HUES6 (cell line): ENCODE measurements at regions not wholly inside any gene's neighbourhood (a gene's known extent, or its start where the extent isn't known, plus 50 kb on each side); places are given as distances from the start of the nearest gene placed in this dataset.

ENCODE experiments used
- H3K27ac ChIP-seq: 2 replicates; pipeline ENCODE4 v1.7.0; 2013; ENCODE audit warnings: low read depth, mild to moderate bottlenecking, low read length, inconsistent platforms
- H3K27me3 ChIP-seq: 2 replicates; pipeline ENCODE4 v1.6.1; 2013; ENCODE audit warnings: low read length; ENCODE audit not compliant: control insufficient read depth, insufficient read depth
- H3K36me3 ChIP-seq: 2 replicates; pipeline ENCODE4 v1.6.1; 2013; ENCODE audit warnings: low read length; ENCODE audit not compliant: control insufficient read depth, insufficient read depth
- H3K4me1 ChIP-seq: 2 replicates; pipeline ENCODE4 v1.6.1; 2013; ENCODE audit warnings: low read length; ENCODE audit not compliant: control insufficient read depth, insufficient read depth
- H3K4me3 ChIP-seq: 2 replicates; pipeline ENCODE4 v1.5.1; 2013; ENCODE audit warnings: low read depth, low read length
- H3K9ac ChIP-seq: one replicate; pipeline ENCODE4 v1.6.1; 2013; ENCODE audit warnings: mild to moderate bottlenecking, low read length
- H3K9me3 ChIP-seq: 2 replicates; pipeline ENCODE4 v1.6.1; 2013; ENCODE audit warnings: low read depth, low read length; ENCODE audit not compliant: control insufficient read depth, insufficient read depth

GRCh38 chr16:60077861-60078260 is 1343.7 kb upstream of the GOT2 start:
- Histone ChIP-seq H3K36me3 (peaks cover 3% of the 10 kb centered on the region; the same call in 1 of the 2 replicates), H3K9me3 (no peaks in the 10 kb centered on the region; the same call in 1 of the 2 replicates), H3K4me3 (peak overlapping the region; percentile 40), H3K27ac (peak overlapping the region; percentile 96), H3K4me1 (peaks cover 12% of the 10 kb centered on the region), H3K27me3 (no peaks in the 10 kb centered on the region), H3K9ac (peak overlapping the region; percentile 81)

GRCh38 chr16:60074378-60074777 is 1340.3 kb upstream of the GOT2 start:
- Histone ChIP-seq H3K27ac (no peak overlapping the region), H3K9ac (no peak overlapping the region), H3K27me3 (no peaks in the 10 kb centered on the region), H3K4me1 (peaks cover 12% of the 10 kb centered on the region), H3K9me3 (no peaks in the 10 kb centered on the region; the same call in 1 of the 2 replicates), H3K4me3 (no peak overlapping the region), H3K36me3 (peaks cover 3% of the 10 kb centered on the region; the same call in 1 of the 2 replicates)

DNA sequence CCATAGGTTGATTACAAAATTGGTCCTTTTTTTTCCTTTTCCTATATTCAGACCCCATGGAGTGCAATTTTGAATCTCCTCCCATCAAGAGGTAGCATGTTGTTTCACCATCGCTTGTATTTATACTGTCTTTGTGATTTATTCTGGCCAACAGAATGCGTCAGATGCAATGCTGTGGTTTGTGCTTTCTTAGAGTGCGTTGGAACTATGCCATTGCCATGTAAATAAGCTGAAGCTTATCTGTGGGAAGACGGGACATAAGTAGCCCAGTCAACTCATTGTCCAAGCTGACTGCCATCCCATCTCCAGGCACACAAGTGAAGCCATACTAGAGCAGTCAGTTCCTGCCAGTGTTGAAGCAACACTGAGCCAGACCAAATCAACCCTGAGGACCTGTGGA is 1339.3 kb upstream of the GOT2 start:
- H3K36me3 ChIP-seq = peaks cover 3% of the 10 kb centered on the region; the same call in 1 of the 2 replicates
- H3K9me3 ChIP-seq = no peaks in the 10 kb centered on the region; the same call in 1 of the 2 replicates
- peaks cover 11% of the 10 kb centered on the region for H3K4me1 ChIP-seq
- no peak overlapping the region for H3K9ac ChIP-seq
- no peak overlapping the region for H3K4me3 ChIP-seq
- H3K27ac ChIP-seq = no peak overlapping the region
- no peaks in the 10 kb centered on the region for H3K27me3 ChIP-seq

- Histone ChIP-seq H3K4me3 (no peak overlapping the region), H3K9ac (no peak overlapping the region), H3K27ac (no peak overlapping the region), H3K9me3 (no peaks in the 10 kb centered on the region), H3K36me3 (no peaks in the 10 kb centered on the region), H3K4me1 (no peaks in the 10 kb centered on the region), H3K27me3 (no peaks in the 10 kb centered on the region)
Measured at GRCh38 chr16:60064026-60064425, 1329.9 kb upstream of the GOT2 start.

GRCh38 chr16:60061396-60061795 is 1327.3 kb upstream of the GOT2 start:
- Histone ChIP-seq H3K9me3 (no peaks in the 10 kb centered on the region), H3K27ac (no peak overlapping the region), H3K36me3 (no peaks in the 10 kb centered on the region)

GRCh38 chr16:60060731-60061130 is 1326.6 kb upstream of the GOT2 start:
- H3K9me3 ChIP-seq = no peaks in the 10 kb centered on the region
- no peak overlapping the region for H3K9ac ChIP-seq
- no peaks in the 10 kb centered on the region for H3K27me3 ChIP-seq
- H3K36me3 ChIP-seq = no peaks in the 10 kb centered on the region
- H3K4me3 ChIP-seq = no peak overlapping the region
- H3K4me1 ChIP-seq = no peaks in the 10 kb centered on the region
- H3K27ac ChIP-seq = no peak overlapping the region

More at GRCh38 chr16:60061396-60061795, 1327.3 kb upstream of the GOT2 start:
- Histone ChIP-seq H3K4me3 (no peak overlapping the region), H3K27me3 (no peaks in the 10 kb centered on the region), H3K4me1 (no peaks in the 10 kb centered on the region), H3K9ac (no peak overlapping the region)

- no peaks in the 10 kb centered on the region for H3K36me3 ChIP-seq
- H3K27ac ChIP-seq = no peak overlapping the region
- no peak overlapping the region for H3K4me3 ChIP-seq
- no peaks in the 10 kb centered on the region for H3K4me1 ChIP-seq
- H3K9me3 ChIP-seq = no peaks in the 10 kb centered on the region
- no peaks in the 10 kb centered on the region for H3K27me3 ChIP-seq
- no peak overlapping the region for H3K9ac ChIP-seq
Measured at GRCh38 chr16:60059141-60059540, 1325.0 kb upstream of the GOT2 start.

DNA sequence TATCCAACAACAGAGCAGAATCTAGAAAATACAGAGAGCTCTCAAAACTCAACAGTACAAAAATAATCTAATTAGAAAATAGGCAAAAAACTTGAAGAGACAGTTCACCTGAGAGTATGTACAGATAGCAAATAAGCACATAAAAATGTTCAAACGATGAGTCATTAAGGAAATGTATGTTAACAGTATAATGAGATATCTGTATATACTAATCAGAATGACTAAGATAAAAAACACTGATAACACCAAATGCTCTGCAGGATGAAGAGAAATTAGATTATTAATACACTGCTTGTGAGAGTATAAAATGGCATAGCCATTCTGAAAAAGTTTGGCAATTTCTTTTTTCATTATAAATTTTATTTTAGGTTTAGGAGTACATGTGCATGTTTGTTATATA is 1307.6 kb upstream of the GOT2 start:
- H3K9me3 ChIP-seq = no peaks in the 10 kb centered on the region
- no peaks in the 10 kb centered on the region for H3K27me3 ChIP-seq
- H3K4me1 ChIP-seq = no peaks in the 10 kb centered on the region

DNA sequence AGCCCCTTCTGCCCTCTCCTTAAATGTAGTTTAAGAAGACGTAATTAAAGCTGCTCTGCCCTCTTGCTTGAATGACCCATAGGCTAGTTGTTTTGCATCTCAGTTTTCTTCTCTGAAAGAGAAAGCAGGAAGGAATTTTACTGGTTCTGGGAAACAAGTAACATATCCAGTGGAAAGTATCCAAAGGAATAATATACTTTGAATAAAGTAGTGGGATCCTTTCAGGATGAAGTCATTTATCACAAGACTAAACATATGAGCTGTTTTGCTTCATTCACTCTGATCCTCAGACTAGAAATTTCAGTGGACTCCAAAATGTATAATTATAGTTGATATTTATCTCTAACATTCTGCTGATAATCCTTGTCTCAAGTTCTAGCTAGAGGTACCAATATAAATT is 1297.6 kb upstream of the GOT2 start:
- Histone ChIP-seq H3K9me3 (no peaks in the 10 kb centered on the region), H3K4me3 (no peak overlapping the region), H3K36me3 (no peaks in the 10 kb centered on the region), H3K27me3 (no peaks in the 10 kb centered on the region), H3K9ac (no peak overlapping the region), H3K27ac (no peak overlapping the region), H3K4me1 (no peaks in the 10 kb centered on the region)

More for the DNA sequence above, 1307.6 kb upstream of the GOT2 start:
- H3K4me3 ChIP-seq = no peak overlapping the region
- no peaks in the 10 kb centered on the region for H3K36me3 ChIP-seq
- H3K27ac ChIP-seq = no peak overlapping the region
- no peak overlapping the region for H3K9ac ChIP-seq

GRCh38 chr16:60027351-60027750 is 1293.2 kb upstream of the GOT2 start:
- H3K9me3 ChIP-seq = no peaks in the 10 kb centered on the region
- H3K27ac ChIP-seq = no peak overlapping the region
- no peaks in the 10 kb centered on the region for H3K4me1 ChIP-seq
- H3K36me3 ChIP-seq = no peaks in the 10 kb centered on the region
- H3K4me3 ChIP-seq = no peak overlapping the region
- no peak overlapping the region for H3K9ac ChIP-seq
- no peaks in the 10 kb centered on the region for H3K27me3 ChIP-seq

DNA sequence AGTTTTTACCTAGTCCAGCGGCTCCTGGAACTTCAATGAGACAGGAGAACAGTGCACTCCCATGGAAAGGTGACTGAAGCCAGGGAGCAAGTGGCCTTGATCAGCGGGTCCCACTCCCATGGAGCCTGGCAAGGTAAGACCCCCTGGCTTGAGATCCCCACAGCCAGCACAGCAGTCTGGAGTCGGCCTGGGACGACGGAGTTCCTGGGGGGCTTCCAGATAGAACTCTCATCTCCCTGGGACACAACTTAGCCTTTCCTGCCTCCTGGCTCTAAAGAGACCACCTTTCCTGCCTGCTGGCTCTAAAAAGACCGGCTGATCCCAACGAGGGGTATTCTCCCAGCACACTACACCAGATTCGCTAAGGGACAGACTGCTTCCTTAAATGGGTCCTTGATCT is 1279.0 kb upstream of the GOT2 start:
- Histone ChIP-seq H3K36me3 (no peaks in the 10 kb centered on the region), H3K9me3 (peaks cover 23% of the 10 kb centered on the region), H3K4me3 (no peak overlapping the region), H3K27ac (no peak overlapping the region), H3K27me3 (no peaks in the 10 kb centered on the region), H3K9ac (no peak overlapping the region), H3K4me1 (no peaks in the 10 kb centered on the region)

GRCh38 chr16:60001523-60001922 is 1267.4 kb upstream of the GOT2 start:
- Histone ChIP-seq H3K27me3 (no peaks in the 10 kb centered on the region), H3K9ac (no peak overlapping the region), H3K27ac (no peak overlapping the region), H3K4me3 (no peak overlapping the region), H3K36me3 (no peaks in the 10 kb centered on the region), H3K9me3 (peaks cover 35% of the 10 kb centered on the region), H3K4me1 (no peaks in the 10 kb centered on the region)
